SHP77 (cell line): ENCODE measurements at regions not wholly inside any gene's neighbourhood (a gene's known extent, or its start where the extent isn't known, plus 50 kb on each side); places are given as distances from the start of the nearest gene placed in this dataset.
"Not testable (repeated sequence)": the region's sequence is repeated elsewhere in the genome, so short reads cannot be mapped to it uniquely, and the experiment has no call there.

ENCODE experiments used
- DNase-seq, 2 experiments: peaks; one replicate each; lab custom pipeline; 2025; lab: John Stamatoyannopoulos, UW

- no peak for DNase-seq
Measured at GRCh38 chrX:1102786-1103185, 109.7 kb downstream of the CRLF2 start.

DNA sequence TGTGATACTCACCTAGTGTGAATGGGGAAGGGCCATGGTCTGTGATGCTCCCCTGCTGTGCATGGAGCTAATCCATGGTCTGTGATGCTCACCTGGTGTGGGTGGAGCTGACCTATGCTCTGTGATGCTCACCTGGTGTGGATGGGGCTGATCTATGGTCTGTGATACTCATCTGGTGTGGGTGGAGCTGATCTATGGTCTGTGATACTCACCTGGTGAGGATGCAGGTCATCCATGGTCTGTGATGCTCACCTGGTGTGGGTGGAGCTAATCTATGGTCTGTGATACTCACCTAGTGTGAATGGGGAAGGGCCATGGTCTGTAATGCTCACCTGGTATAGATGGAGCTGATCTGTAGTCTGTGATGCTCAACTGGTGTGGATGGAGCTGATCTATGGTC lies 110.2 kb downstream of the CRLF2 start:
- not testable (repeated sequence) for DNase-seq

- no peak for DNase-seq
Measured at GRCh38 chrX:1099146-1099770, 113.2 kb downstream of the CRLF2 start.

DNA sequence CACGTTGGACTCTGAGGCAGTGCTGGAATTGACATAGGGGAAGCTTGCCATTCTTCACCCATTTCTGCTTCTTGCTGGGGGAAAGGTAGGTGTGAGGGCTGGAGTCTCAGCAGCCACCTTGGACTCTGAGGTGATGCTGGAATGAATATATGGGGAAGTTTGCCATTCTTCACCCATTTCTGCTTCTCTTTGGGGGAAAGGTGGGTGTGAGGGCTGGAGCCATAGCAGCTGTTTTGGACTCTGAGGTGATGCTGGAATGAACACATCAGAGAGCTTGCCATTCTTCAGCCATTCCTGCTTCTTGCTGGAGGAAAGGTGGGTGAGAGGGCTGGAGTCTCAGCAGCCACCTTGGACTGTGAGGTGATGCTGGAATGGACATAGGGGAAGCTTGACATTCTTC lies 115.1 kb downstream of the CRLF2 start:
- no peak for DNase-seq

- no peak for DNase-seq
Measured at GRCh38 chrX:1094566-1095333, 117.7 kb downstream of the CRLF2 start.

DNA sequence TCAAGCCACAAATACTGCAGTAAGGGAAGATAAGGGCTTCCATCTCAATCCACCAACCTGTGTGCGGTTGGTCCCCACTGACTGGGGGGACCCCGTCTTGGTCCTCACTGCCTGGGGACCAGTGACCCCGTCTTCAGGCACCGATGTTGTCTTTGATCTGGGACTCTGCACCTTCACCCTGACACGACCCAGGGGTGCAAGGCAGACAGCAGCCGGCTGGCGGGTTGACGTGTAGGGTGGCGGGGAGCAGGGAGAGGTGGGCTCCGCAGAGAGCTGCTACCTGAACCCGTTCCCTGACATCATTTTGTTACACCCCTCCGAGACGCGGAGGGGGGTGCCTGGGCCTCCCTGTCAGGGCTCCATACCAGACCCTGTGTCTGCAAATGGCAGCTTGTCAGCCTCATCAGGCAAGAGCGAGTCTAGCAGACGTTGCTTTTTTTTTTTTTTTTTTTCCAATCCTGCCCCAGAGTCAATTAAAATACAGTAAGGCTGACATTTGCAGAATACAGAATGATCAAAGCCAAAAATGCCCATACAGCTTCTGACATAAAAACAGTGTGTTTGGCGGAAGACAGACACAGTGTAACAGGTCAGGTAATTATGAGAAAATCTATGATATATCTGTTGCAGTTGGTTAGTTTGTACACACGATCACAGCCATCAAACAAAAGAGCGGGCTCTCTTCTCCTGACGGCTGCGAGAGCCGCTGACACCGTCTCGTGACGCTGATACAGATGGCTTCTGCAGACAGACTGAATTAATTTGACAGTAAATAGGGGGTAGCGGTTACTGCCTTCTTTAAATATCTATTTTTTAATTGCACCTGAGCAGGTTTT lies 118.6 kb downstream of the CRLF2 start:
- DNase-seq: no peak

GRCh38 chrX:1093121-1093520 lies 119.3 kb downstream of the CRLF2 start:
- DNase-seq: no peak

- no peak for DNase-seq
Measured at GRCh38 chrX:1086444-1087409, 125.7 kb downstream of the CRLF2 start.

GRCh38 chrX:1085871-1086270 lies 126.6 kb downstream of the CRLF2 start:
- DNase-seq: not testable (repeated sequence)

GRCh38 chrX:1084689-1085088 lies 127.8 kb downstream of the CRLF2 start:
- DNase-seq: no peak

DNA sequence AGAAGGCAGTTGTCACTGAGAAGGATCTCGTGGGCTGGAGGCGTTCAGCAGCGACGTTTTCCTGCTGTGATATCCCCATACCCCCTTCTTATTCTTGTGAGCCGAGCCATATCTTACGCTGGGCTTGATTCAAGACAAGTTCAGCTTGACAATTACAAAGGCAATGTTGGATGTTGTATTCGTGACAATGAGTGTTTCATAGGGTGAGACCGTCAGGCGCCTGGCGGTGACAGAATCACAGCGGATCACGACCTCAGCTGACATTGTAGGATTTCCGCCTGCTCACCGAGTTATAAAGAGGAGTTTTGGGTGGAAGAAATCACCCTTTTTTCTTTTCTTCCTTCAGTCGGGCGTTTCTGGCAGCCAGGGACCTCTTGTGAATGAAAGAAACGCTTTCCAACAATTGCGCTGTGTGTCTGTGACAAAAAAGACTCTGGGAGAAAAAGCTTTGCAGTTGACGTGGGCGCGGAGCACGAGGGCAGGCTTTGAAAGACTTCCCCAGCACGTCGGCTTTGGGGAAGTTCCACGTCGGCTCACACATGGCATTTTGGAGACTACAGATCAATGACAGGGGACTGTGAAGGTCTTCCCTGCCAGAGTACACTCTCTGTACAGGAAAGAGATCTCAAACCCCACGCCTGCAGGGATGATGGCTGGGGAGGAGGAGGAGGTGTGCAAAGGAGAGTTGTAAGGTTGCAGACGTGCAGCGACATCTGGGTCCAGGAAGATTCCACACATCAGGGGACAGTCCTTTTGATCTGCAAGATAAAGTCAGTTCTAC lies 135.4 kb downstream of the CRLF2 start:
- no peak for DNase-seq

DNA sequence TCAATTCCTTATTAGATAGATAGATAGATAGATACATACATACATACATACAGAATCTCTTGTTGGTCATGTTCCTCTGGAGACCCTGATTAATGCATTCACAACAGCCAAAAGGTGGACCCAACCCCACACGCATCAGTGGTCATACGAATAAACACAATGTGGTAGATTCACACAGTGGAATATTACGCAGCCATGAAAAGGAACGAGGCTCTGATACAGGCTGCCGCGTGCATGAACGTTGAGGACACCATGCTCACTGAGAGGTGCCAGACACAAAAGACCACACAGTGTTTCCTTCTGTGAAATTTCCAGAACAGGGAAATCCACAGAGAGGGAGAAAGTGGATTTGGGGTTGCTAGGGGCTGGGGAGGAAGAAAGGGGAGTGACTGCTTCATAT lies 136.7 kb downstream of the CRLF2 start:
- no peak for DNase-seq

- DNase-seq: no peak
Measured at GRCh38 chrX:1075156-1075555, 137.3 kb downstream of the CRLF2 start.

GRCh38 chrX:1074755-1075154 lies 137.7 kb downstream of the CRLF2 start:
- DNase-seq: no peak

GRCh38 chrX:1074172-1074571 lies 138.3 kb downstream of the CRLF2 start:
- DNase-seq: no peak

DNA sequence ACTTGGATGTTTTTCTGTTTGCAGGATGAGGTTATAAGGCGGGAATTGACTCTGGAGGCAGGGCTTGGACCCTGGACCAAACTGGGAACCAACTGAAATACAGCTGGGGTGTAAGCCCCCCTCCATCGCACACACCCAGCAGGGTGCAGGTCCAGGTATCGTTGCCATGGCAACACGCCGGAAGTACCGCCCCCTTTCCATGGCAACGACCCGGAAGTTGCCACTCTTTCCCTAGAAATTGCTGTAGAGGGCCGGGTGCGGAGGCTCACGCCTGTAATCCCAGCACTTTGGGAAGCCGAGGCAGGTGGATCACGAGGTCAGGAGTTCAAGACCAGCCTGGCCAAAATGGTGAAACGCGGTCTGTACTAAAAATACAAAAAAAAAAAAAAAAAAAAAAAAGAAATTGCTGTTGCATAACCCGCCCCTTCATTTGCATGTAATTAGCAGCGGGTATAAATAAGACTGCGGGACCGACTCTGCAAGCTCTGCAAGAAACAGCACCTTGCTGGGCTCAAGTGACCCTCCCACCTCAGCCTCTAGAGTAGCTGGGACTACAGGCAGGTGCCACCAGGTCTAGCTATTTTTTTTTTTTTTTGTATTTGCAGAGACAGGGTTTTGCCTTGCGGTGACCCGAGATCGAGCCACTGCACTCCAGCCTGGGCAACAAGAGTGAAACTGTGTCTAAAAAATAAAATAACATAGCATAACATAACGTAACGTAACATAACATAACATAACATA lies 139.6 kb downstream of the CRLF2 start:
- no peak for DNase-seq

GRCh38 chrX:1071351-1071750 lies 141.1 kb downstream of the CRLF2 start:
- DNase-seq: no peak

GRCh38 chrX:1062351-1062750 lies 150.1 kb downstream of the CRLF2 start:
- DNase-seq: no peak

- DNase-seq: no peak
Measured at GRCh38 chrX:1060562-1060960, 151.9 kb downstream of the CRLF2 start.
